HepG2 (cell line): ENCODE measurements at regions not wholly inside any gene's neighbourhood (a gene's known extent, or its start where the extent isn't known, plus 50 kb on each side); places are given as distances from the start of the nearest gene placed in this dataset.
"Not testable (repeated sequence)": the region's sequence is repeated elsewhere in the genome, so short reads cannot be mapped to it uniquely, and the experiment has no call there.

Source experiments
- ATAC-seq: fragments of 200-7000 bp; cut with Tn5 transposase; 3 replicates; pipeline ENCODE4 v1.9.1; 2020; ENCODE audit warnings: mild to moderate bottlenecking, moderate library complexity
- BruUV-seq: library from RNA; stranded (reverse); fragments of 400-500 nt; replicated peaks from 2 replicates; lab custom pipeline; 2021; lab: Mats Ljungman, UMichigan
- CTCF ChIA-PET: fragments of 300-600 bp; formaldehyde crosslinking; extraction: SDS; loops from one replicate; lab custom pipeline; 2021; ENCODE audit warnings: low total read pairs, inconsistent platforms, low intra/inter-chr PET ratio; lab: Yijun Ruan, JAX
- POLR2A ChIA-PET: fragments of 350-600 bp; sonication (Branson Sonifier 250); formaldehyde crosslinking; loops from one replicate; lab custom pipeline; 2020; ENCODE audit warnings: antibody characterized with exemption, inconsistent platforms; lab: Yijun Ruan, JAX
- DNase-seq: peaks from one replicate; pipeline ENCODE4 v3.0.0-alpha.2; 2015; ENCODE audit warnings: low spot score
- FAIRE-seq: peaks from 3 replicates; lab custom pipeline; 2011; peaks lifted over from hg19 to GRCh38; lab: Jason Lieb, UNC
- H2AFZ ChIP-seq: one replicate; pipeline ENCODE4 v1.6.1; 2011; ENCODE audit warnings: low read length, inconsistent platforms
- H3K27ac ChIP-seq: fragments of 300-600 bp; 3 replicates; pipeline ENCODE4 v1.8.0; 2011; ENCODE audit warnings: mixed run types, mild to moderate bottlenecking, mixed read lengths, low read length, inconsistent platforms; ENCODE audit not compliant: insufficient read depth; ENCODE audit errors: extremely low read length
- H3K27me3 ChIP-seq, 2 experiments: fragments of 200-600 bp in 1 of 2; 2 replicates in 1 of 2; 3 replicates in 1 of 2; pipeline versions ENCODE4 v1.6.0 to v1.8.0; 2011; ENCODE audit warnings: low read length in 2 of 2, mild to moderate bottlenecking in 2 of 2, moderate library complexity in 2 of 2, inconsistent platforms in 1 of 2; ENCODE audit not compliant: insufficient read depth in 2 of 2, control insufficient read depth in 1 of 2
- H3K36me3 ChIP-seq, 2 experiments: fragments of 200-600 bp in 1 of 2; replicated peaks in 1 of 2; 2 replicates in 1 of 2; 3 replicates in 1 of 2; pipeline versions ENCODE4 v1.5.1 to v1.8.0; 2011; ENCODE audit warnings: low read length in 2 of 2, inconsistent platforms in 1 of 2; ENCODE audit not compliant: insufficient read depth in 2 of 2, control insufficient read depth in 1 of 2
- H3K4me1 ChIP-seq: 2 replicates; pipeline ENCODE4 v1.5.1; 2012; ENCODE audit warnings: low read length, inconsistent platforms; ENCODE audit not compliant: insufficient read depth
- H3K4me2 ChIP-seq: 2 replicates; pipeline ENCODE4 v1.6.0; 2011; ENCODE audit warnings: low read depth, low read length, inconsistent platforms
- H3K4me3 ChIP-seq, 3 experiments: fragments of 200-600 bp in 1 of 3; sonication (generic), shearing (Covaris generic) in 1 of 3; replicated peaks in 1 of 3; 2 replicates each; pipeline ENCODE4 v1.5.1; 2011 to 2016; ENCODE audit warnings: low read length in 3 of 3, inconsistent platforms in 2 of 3, low read depth in 2 of 3, mild to moderate bottlenecking in 2 of 3, control low read depth in 1 of 3, mixed read lengths in 1 of 3; ENCODE audit not compliant: insufficient read depth in 1 of 3
- H3K79me2 ChIP-seq: one replicate; pipeline ENCODE4 v1.6.1; 2011; ENCODE audit warnings: low read length, inconsistent platforms; ENCODE audit not compliant: insufficient read depth
- H3K9ac ChIP-seq: 2 replicates; pipeline ENCODE4 v1.6.0; 2011; ENCODE audit warnings: mild to moderate bottlenecking, low read depth, low read length, inconsistent platforms; ENCODE audit not compliant: insufficient read depth
- H3K9me3 ChIP-seq: 2 replicates; pipeline ENCODE4 v1.5.1; 2012; ENCODE audit warnings: mild to moderate bottlenecking, low read length
- H4K20me1 ChIP-seq: 2 replicates; pipeline ENCODE4 v1.6.0; 2011; ENCODE audit warnings: inconsistent platforms, mild to moderate bottlenecking, low read length, moderate library complexity; ENCODE audit not compliant: insufficient read depth
- KLF11 ChIP-seq: IDR thresholded peaks from 2 replicates; pipeline ENCODE4 v1.6.1; 2016; ENCODE audit warnings: missing compliant biosample characterization
- MTA3 ChIP-seq: sonication (generic); formaldehyde crosslinking; IDR thresholded peaks from 2 replicates; pipeline ENCODE4 v1.4.0; 2020; ENCODE audit warnings: missing genetic modification reagents
- RNF2 ChIP-seq: fragments of 450-650 bp; conservative IDR thresholded peaks from 2 replicates; pipeline ENCODE4 v1.6.1; 2016; ENCODE audit warnings: low read depth
- SPEN ChIP-seq: sonication (generic); formaldehyde crosslinking; IDR thresholded peaks from 2 replicates; pipeline ENCODE4 v1.5.1; 2020; ENCODE audit warnings: low read depth, mild to moderate bottlenecking, missing genetic modification reagents
- ZNF10 ChIP-seq: sonication (generic); formaldehyde crosslinking; IDR thresholded peaks from 2 replicates; pipeline ENCODE4 v1.4.0; 2020; ENCODE audit warnings: mild to moderate bottlenecking, low read depth, missing genetic modification reagents, borderline replicate concordance
- ZNF33A ChIP-seq: sonication (generic); formaldehyde crosslinking; IDR thresholded peaks from 2 replicates; pipeline ENCODE4 v1.5.1; 2020; ENCODE audit warnings: missing genetic modification reagents, mild to moderate bottlenecking, moderate library complexity, borderline replicate concordance
- ZNF878 ChIP-seq: sonication (generic); formaldehyde crosslinking; IDR thresholded peaks from 2 replicates; pipeline ENCODE4 v1.8.1; 2023; ENCODE audit warnings: mild to moderate bottlenecking, missing genetic modification reagents, moderate library complexity
- WGBS: methylation state at CpG from one replicate; pipeline ENCODE4 v1.1.6; 2017; ENCODE audit warnings: low lambda C conversion rate; 5-methylcytosine and 5-hydroxymethylcytosine counted together
- in situ Hi-C: cut with HindIII; loops from 2 replicates; pipeline ENCODE4 v1.10.0; 2017; ENCODE audit warnings: low pct_unique_long_range_greater_than_20kb; ENCODE audit not compliant: extremely low pct_ligation_motif_present
- intact Hi-C: fragments of 100-400 bp; cut with micrococcal nuclease; formaldehyde crosslinking; loops from one replicate; pipeline ENCODE4 v1.10.0; 2022; ENCODE audit not compliant: unreplicated experiment
- TF ChIP-seq, protein P1 (sequence below): sonication (generic); formaldehyde crosslinking; conservative IDR thresholded peaks from 2 replicates; pipeline ENCODE4 v1.8.0; 2022; ENCODE audit warnings: missing genetic modification reagents
- TF ChIP-seq, protein P2 (sequence below), 2 experiments: sonication (generic) in 1 of 2; formaldehyde crosslinking in 1 of 2; IDR thresholded peaks; 2 replicates each; pipeline versions ENCODE4 v1.4.0 to v1.6.1; 2018 to 2020; ENCODE audit warnings: missing genetic modification reagents in 2 of 2, borderline replicate concordance in 1 of 2, low read depth in 1 of 2, mild to moderate bottlenecking in 1 of 2, missing biosample characterization in 1 of 2
- TF ChIP-seq, protein P3 (sequence below): sonication (generic); formaldehyde crosslinking; IDR thresholded peaks from 2 replicates; pipeline ENCODE4 v1.4.0; 2020; ENCODE audit warnings: missing genetic modification reagents, borderline replicate concordance

DNA sequence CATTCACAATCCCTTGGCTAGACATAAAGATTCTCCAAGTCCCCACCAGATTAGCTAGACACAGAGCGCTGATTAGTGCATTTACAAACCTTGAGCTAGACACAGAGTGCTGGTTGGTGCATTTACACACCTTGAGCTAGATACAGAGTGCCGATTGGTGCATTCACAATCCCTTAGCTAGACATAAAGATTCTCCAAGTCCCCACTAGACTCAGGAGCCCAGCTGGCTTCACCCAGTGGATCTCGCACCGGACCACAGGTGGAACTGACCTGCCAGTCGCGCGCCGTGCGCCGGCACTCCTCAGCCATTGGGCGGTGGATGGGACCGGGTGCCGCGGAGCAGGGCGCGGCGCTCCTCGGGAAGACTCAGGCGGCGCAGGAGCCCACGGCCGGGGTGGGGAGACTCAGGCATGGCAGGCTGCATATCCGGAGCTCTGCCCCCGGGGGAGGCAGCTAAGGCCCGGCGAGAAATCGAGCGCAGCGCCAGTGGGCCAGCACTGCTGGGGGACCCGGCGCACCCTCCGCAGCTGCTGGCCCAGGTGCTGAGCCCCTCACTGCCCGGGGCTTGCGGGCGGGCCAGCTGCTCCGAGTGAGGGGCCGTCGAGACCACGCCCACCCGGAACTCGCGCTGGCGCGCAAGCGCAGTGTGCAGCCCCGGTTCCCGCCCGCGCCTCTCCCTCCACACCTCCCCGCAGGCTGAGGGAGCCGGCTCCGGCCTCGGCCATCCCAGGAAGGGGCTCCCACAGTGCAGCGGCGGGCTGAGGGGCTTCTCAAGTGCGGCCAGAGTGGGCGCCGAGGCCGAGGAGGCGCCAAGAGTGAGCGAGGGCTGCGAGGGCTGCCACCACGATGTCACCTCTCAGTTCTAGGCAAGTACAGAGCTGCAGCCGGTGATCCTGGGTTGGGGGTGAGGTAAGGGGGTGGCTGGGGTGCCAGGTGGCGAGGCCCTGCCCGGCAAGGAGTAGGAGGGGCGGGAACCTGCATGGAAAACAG is 773.7 kb upstream of the CITED2 start:
- intact Hi-C loops, H3K4me1 ChIP-seq, FAIRE-seq, in situ Hi-C loops, H4K20me1 ChIP-seq, H3K27ac ChIP-seq, H3K27me3 ChIP-seq, BruUV-seq, POLR2A ChIA-PET, ATAC-seq, H3K4me2 ChIP-seq, H2AFZ ChIP-seq, H3K4me3 ChIP-seq, CTCF ChIA-PET, H3K79me2 ChIP-seq, H3K36me3 ChIP-seq, DNase-seq, H3K9ac ChIP-seq: not testable (repeated sequence)
- peaks cover 45% of the 10 kb centered on the region; the same call in 1 of the 2 replicates for H3K9me3 ChIP-seq
- 74% methylated on average over 41 of the region's 67 CpGs for WGBS

DNA sequence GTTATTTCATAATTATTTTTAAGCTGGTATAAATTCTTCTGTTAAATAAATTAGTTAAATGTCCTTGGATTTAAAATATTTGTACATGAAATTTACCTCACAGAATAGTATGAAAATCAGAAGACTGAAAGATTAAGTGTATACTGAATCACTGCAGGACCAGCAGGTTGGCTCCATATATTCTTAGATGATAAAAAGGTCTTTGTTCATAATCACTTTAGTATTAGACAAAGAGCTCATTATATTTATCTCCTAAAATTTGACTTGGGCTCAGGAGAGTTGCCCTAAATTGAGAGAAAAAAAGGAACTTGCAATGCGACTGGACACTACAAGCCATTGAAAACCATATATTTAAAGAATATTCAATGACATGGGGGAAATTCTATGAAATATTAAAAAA is 766.4 kb upstream of the CITED2 start:
- no TSS peak for BruUV-seq
- FAIRE-seq (no peak), DNase-seq (no peak), ATAC-seq (no peak)
- intact Hi-C loops = no loop called here
- H3K27me3 ChIP-seq = no peaks in the 10 kb centered on the region
- H2AFZ ChIP-seq = no peak overlapping the region
- in situ Hi-C loops = no loop called here
- WGBS = 50% methylated on average over 1 of the region's 1 CpG
- H3K4me3 ChIP-seq = no peak overlapping the region
- ChIA-PET POLR2A (no interaction called here), CTCF (no interaction called here)
- H3K36me3 ChIP-seq = no peaks in the 10 kb centered on the region
- H3K27ac ChIP-seq = no peak overlapping the region
- H3K4me1 ChIP-seq = no peaks in the 10 kb centered on the region
- peaks cover 64% of the 10 kb centered on the region for H3K9me3 ChIP-seq
- H3K4me2 ChIP-seq = no peak overlapping the region
- no peak overlapping the region for H3K9ac ChIP-seq
- H3K79me2 ChIP-seq = no peaks in the 10 kb centered on the region
- H4K20me1 ChIP-seq = no peaks in the 10 kb centered on the region
- TF ChIP-seq, protein P1, sequence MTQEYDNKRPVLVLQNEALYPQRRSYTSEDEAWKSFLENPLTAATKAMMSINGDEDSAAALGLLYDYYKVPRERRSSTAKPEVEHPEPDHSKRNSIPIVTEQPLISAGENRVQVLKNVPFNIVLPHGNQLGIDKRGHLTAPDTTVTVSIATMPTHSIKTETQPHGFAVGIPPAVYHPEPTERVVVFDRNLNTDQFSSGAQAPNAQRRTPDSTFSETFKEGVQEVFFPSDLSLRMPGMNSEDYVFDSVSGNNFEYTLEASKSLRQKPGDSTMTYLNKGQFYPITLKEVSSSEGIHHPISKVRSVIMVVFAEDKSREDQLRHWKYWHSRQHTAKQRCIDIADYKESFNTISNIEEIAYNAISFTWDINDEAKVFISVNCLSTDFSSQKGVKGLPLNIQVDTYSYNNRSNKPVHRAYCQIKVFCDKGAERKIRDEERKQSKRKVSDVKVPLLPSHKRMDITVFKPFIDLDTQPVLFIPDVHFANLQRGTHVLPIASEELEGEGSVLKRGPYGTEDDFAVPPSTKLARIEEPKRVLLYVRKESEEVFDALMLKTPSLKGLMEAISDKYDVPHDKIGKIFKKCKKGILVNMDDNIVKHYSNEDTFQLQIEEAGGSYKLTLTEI (CRISPR knock-in tag) = no peak
- TF ChIP-seq RNF2 (no peak), KLF11 (no peak), MTA3 (CRISPR knock-in tag) (no peak), ZNF878 (CRISPR knock-in tag) (no peak), SPEN (CRISPR knock-in tag) (no peak), ZNF10 (CRISPR knock-in tag) (no peak), ZNF33A (CRISPR knock-in tag) (no peak)
- TF ChIP-seq, protein P2, sequence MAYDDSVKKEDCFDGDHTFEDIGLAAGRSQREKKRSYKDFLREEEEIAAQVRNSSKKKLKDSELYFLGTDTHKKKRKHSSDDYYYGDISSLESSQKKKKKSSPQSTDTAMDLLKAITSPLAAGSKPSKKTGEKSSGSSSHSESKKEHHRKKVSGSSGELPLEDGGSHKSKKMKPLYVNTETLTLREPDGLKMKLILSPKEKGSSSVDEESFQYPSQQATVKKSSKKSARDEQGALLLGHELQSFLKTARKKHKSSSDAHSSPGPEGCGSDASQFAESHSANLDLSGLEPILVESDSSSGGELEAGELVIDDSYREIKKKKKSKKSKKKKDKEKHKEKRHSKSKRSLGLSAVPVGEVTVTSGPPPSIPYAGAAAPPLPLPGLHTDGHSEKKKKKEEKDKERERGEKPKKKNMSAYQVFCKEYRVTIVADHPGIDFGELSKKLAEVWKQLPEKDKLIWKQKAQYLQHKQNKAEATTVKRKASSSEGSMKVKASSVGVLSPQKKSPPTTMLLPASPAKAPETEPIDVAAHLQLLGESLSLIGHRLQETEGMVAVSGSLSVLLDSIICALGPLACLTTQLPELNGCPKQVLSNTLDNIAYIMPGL (CRISPR knock-in tag; IDR thresholded peaks at IDR 0.05; ENCODE audit: borderline replicate concordance in 1 of 2, low read depth in 1 of 2) = no peak
- TF ChIP-seq, protein P3, sequence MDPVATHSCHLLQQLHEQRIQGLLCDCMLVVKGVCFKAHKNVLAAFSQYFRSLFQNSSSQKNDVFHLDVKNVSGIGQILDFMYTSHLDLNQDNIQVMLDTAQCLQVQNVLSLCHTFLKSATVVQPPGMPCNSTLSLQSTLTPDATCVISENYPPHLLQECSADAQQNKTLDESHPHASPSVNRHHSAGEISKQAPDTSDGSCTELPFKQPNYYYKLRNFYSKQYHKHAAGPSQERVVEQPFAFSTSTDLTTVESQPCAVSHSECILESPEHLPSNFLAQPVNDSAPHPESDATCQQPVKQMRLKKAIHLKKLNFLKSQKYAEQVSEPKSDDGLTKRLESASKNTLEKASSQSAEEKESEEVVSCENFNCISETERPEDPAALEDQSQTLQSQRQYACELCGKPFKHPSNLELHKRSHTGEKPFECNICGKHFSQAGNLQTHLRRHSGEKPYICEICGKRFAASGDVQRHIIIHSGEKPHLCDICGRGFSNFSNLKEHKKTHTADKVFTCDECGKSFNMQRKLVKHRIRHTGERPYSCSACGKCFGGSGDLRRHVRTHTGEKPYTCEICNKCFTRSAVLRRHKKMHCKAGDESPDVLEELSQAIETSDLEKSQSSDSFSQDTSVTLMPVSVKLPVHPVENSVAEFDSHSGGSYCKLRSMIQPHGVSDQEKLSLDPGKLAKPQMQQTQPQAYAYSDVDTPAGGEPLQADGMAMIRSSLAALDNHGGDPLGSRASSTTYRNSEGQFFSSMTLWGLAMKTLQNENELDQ = no peak
